HG03442 (cell line): ENCODE measurements at regions not wholly inside any gene's neighbourhood (a gene's known extent, or its start where the extent isn't known, plus 50 kb on each side); places are given as distances from the start of the nearest gene placed in this dataset.

Experiments used
- ATAC-seq: cut with Tn5 transposase; IDR thresholded peaks from one replicate; pipeline ENCODE4 v1.9.1; 2021; ENCODE audit warnings: mild to moderate bottlenecking, moderate library complexity; ENCODE audit not compliant: unreplicated experiment

- ATAC-seq: no peak
These were observed 361.9 kb downstream of the CYRIA start for GRCh38 chr2:16303761-16304160.

- no peak for ATAC-seq
These were observed 362.4 kb downstream of the CYRIA start for GRCh38 chr2:16303273-16303577.

GRCh38 chr2:16302431-16303272 is 362.3 kb downstream of the MYCN start:
- ATAC-seq: no peak

DNA sequence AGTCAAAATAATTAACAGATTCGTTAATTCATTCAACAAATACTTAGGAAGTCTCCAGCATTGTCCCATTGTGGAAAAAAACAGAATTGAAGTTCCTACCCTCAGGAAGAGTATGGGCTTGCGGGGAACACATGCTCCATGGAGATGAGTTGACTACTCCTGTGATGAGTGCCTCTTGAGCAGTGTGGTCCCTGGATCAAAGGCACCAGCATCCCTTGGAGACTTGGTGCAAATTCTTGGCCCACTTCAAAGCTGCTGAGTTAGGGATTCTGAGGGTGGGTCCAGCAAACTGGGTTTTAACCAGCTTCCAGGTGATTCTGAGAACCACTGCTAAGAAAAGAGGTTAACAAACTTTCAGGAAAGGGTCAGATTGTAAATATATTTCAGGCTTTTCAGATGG is 361.6 kb downstream of the MYCN start:
- ATAC-seq: no peak

GRCh38 chr2:16298866-16299265 is 358.5 kb downstream of the MYCN start:
- no peak for ATAC-seq

GRCh38 chr2:16296331-16297250 is 356.2 kb downstream of the MYCN start:
- no peak for ATAC-seq

- no peak for ATAC-seq
These were observed 355.6 kb downstream of the MYCN start for GRCh38 chr2:16296038-16296290.

GRCh38 chr2:16294791-16295190 is 354.4 kb downstream of the MYCN start:
- ATAC-seq: no peak

GRCh38 chr2:16293871-16294270 is 353.5 kb downstream of the MYCN start:
- ATAC-seq: no peak

GRCh38 chr2:16293398-16293797 is 353.0 kb downstream of the MYCN start:
- no peak for ATAC-seq

GRCh38 chr2:16291731-16292550 is 351.6 kb downstream of the MYCN start:
- ATAC-seq: no peak

- ATAC-seq: no peak
These were observed 350.9 kb downstream of the MYCN start for GRCh38 chr2:16291226-16291625.

DNA sequence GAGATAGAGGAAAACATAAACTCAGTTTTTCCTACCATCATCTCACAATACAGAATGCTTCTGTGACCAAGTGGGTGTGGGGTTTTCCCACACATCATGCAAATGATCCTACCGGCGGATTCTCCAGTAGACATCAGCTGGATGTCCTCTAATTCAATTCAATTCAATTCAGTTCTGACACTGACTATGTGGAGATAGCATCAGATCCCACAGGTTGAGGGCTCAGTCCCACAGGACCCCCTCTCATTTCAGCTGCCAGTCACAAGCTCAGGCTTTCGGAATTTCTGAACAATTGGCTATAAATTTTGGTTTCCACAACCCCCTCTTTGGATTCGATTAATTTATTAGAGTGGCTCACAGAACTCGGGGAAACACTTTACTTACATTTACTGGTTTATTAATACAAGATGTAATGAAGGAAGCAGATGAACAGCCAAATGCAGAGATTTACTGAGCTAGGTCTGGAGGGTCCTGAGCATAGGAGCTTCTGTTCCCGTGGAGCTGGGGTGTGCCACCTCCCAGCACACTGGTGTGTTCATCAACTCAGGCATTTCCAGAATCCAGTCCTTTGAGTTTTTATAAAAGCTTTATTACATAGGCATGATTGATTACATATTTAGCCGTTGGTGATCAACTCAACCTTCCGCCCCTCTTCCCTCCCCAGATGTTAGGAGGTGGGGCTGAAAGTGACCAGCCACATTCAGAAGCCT is 350.1 kb downstream of the MYCN start:
- ATAC-seq: no peak

DNA sequence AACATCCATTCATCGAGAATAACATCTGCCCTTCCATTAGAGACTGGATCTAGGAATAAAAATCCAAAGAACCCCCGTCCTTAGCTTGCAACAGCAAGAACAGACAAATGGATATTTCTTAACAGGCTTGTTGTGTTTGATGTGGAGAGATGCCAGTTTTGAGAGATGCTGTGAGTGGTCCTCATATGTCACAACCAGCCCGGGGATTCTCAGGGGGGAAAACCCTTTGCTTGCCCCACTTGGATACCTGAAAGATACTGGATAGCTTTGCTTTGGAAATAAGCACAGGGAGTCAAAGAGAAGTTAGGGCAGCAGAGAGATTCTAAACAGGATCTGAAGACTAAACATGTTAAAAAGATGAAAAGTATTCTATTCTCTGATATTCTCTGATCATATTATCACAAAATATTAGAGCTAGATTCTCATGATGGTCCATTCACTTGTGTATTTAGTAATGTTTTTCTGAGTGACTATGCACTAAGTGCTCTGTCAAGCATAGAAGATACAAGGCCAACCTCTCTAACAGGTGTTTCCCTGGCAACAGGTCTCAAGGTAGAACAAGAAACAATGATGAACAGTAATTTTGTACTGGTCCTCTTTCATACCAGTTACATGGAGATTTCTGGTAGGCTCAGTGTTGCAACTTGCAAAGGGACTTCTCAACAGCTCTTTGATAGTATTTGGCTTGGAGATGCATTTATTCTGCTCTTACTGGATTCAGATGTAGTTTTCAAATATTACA is 348.2 kb downstream of the MYCN start:
- no peak for ATAC-seq

GRCh38 chr2:16287831-16288230 is 347.5 kb downstream of the MYCN start:
- ATAC-seq: no peak

DNA sequence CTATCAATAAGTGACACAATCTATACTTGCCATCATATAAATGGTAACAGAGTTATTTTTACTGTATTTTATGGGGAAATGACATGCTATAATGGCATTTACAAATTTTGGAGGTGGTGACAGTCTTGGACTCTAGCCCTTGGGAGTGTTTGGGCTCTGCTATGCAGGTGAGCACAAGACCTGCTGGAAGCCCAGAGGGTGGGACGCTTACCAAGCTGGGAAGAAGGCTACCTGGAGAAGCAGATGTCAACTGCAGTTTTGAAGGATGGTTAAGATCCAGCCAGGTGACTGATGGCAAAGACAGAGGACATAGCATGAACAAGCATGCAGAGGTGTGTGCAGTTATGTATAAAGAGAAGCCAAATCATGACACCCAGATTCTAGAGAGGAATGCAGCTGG is 346.9 kb downstream of the MYCN start:
- ATAC-seq: no peak

- ATAC-seq: no peak
These were observed 345.6 kb downstream of the MYCN start for GRCh38 chr2:16285813-16286510.

DNA sequence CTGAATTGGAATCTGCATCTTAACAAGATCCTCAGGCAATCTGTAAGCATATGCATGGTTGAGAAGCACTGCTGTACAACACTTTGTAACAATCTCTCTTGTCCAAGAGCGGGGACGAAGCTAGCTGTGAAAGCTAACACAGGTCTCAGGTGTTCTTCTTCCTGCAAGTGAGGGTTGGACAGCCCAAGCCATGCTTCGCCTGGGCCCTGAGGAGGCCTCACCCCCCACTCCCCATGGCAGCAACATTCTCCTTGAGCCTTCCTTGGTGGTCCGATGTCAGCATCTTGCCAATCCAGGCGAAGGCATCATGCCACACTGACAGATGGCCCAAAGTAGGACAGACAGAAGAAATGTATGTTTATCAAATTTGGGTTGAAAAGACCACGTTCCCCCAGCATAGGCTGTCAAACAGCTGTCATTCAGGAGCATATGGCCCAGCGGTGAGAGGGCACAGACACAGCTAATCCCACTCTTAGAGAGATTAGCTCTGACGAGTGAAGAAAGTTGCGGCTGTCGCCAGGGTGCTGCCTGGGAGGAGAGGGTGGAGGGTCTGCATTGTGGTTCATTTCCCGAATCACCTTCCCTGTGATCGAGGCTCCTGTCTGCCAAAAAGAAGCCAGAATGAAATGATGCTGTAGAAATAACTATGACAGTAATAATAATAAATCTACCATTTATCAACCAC is 344.7 kb downstream of the MYCN start:
- ATAC-seq: no peak
